COLO668 (cell line): ENCODE measurements at regions not wholly inside any gene's neighbourhood (a gene's known extent, or its start where the extent isn't known, plus 50 kb on each side); places are given as distances from the start of the nearest gene placed in this dataset.

Experiments used
- DNase-seq: peaks from one replicate; lab custom pipeline; 2025; ENCODE audit not compliant: unreplicated experiment; lab: John Stamatoyannopoulos, UW

GRCh38 chr13:76713280-76713679 lies 172.9 kb downstream of the KCTD12 start:
- DNase-seq, result no peak

GRCh38 chr13:76711550-76712182 lies 174.5 kb downstream of the KCTD12 start:
- DNase-seq, result no peak

GRCh38 chr13:76709851-76710250 lies 176.4 kb downstream of the KCTD12 start:
- DNase-seq, result no peak

- no peak for DNase-seq
Observed at GRCh38 chr13:76708138-76708688, 178.0 kb downstream of the KCTD12 start.

GRCh38 chr13:76707360-76707759 lies 178.8 kb downstream of the KCTD12 start:
- no peak for DNase-seq

- no peak for DNase-seq
Observed at GRCh38 chr13:76703621-76704288, 182.4 kb downstream of the KCTD12 start.

GRCh38 chr13:76703216-76703615 lies 183.0 kb downstream of the KCTD12 start:
- no peak for DNase-seq

GRCh38 chr13:76697288-76697687 lies 188.9 kb downstream of the KCTD12 start:
- no peak for DNase-seq

- DNase-seq, result no peak
Observed at GRCh38 chr13:76696370-76696769, 189.8 kb downstream of the KCTD12 start.

- DNase-seq, result no peak
Observed at GRCh38 chr13:76693086-76693485, 193.1 kb downstream of the KCTD12 start.

- no peak for DNase-seq
Observed at GRCh38 chr13:76692346-76692745, 193.9 kb downstream of the KCTD12 start.

- DNase-seq, result no peak
Observed at GRCh38 chr13:76690611-76691010, 195.6 kb downstream of the KCTD12 start.

GRCh38 chr13:76687467-76687866 lies 198.7 kb downstream of the KCTD12 start:
- DNase-seq, result no peak

- DNase-seq, result no peak
Observed at GRCh38 chr13:76685938-76686337, 200.3 kb downstream of the KCTD12 start.

GRCh38 chr13:76684336-76684735 lies 201.9 kb downstream of the KCTD12 start:
- DNase-seq, result no peak

- no peak for DNase-seq
Observed at GRCh38 chr13:76683854-76684253, 202.4 kb downstream of the KCTD12 start.

GRCh38 chr13:76683168-76683567 lies 203.0 kb downstream of the KCTD12 start:
- DNase-seq, result no peak

- no peak for DNase-seq
Observed at GRCh38 chr13:76680112-76680511, 206.1 kb downstream of the KCTD12 start.

GRCh38 chr13:76677043-76677442 lies 209.2 kb downstream of the KCTD12 start:
- no peak for DNase-seq

- DNase-seq, result no peak
Observed at GRCh38 chr13:76672420-76672819, 213.8 kb downstream of the KCTD12 start.

GRCh38 chr13:76668716-76669115 lies 217.5 kb downstream of the KCTD12 start:
- DNase-seq, result no peak

GRCh38 chr13:76668141-76668540 lies 218.1 kb downstream of the KCTD12 start:
- DNase-seq, result no peak

GRCh38 chr13:76667551-76667950 lies 218.7 kb downstream of the KCTD12 start:
- DNase-seq, result peak; percentile 44
